WTC11 (cell line): ENCODE measurements at regions not wholly inside any gene's neighbourhood (a gene's known extent, or its start where the extent isn't known, plus 50 kb on each side); places are given as distances from the start of the nearest gene placed in this dataset.
A peak's percentile ranks its signal among the peaks of the same experiment; 100 is the strongest.

ENCODE experiments used
- ATAC-seq: fragments of 200-7000 bp; cut with Tn5 transposase; 2 replicates; pipeline ENCODE4 v1.10.0; 2021; ENCODE audit warnings: mild to moderate bottlenecking, moderate library complexity
- CTCF ChIA-PET: fragments of 300-600 bp; sonication (Branson Sonifier 250); formaldehyde crosslinking; loops from one replicate; lab custom pipeline; 2021; ENCODE audit warnings: antibody characterized with exemption; lab: Charles Lee
- POLR2A ChIA-PET: fragments of 350-600 bp; sonication (Branson Sonifier 250); formaldehyde crosslinking; loops from one replicate; lab custom pipeline; 2021; ENCODE audit warnings: antibody characterized with exemption; lab: Charles Lee
- DNase-seq: peaks from one replicate; pipeline ENCODE4 v3.0.0; 2021; ENCODE audit warnings: low spot score
- H3K27ac Mint-ChIP-seq: 2 replicates; pipeline ENCODE4 v1.8.0; 2021; ENCODE audit warnings: mixed read lengths
- H3K27me3 Mint-ChIP-seq: 2 replicates; pipeline ENCODE4 v1.8.0; 2021; ENCODE audit warnings: low read depth, mild to moderate bottlenecking, moderate library complexity, mixed read lengths
- H3K36me3 Mint-ChIP-seq: 2 replicates; pipeline ENCODE4 v1.8.0; 2021; ENCODE audit warnings: mixed read lengths
- H3K4me1 Mint-ChIP-seq: 2 replicates; pipeline ENCODE4 v1.8.0; 2022; ENCODE audit warnings: mixed read lengths
- H3K4me3 Mint-ChIP-seq: 2 replicates; pipeline ENCODE4 v1.8.0; 2021; ENCODE audit warnings: mild to moderate bottlenecking, moderate library complexity, mixed read lengths
- H3K9me3 Mint-ChIP-seq: 2 replicates; pipeline ENCODE4 v1.8.0; 2021; ENCODE audit warnings: mixed read lengths
- ELF4 ChIP-seq: sonication (generic); formaldehyde crosslinking; IDR thresholded peaks from 2 replicates; pipeline ENCODE4 v1.8.1; 2022; ENCODE audit warnings: low read depth, mild to moderate bottlenecking, moderate library complexity, missing genetic modification reagents
- ETV6 ChIP-seq: sonication (generic); formaldehyde crosslinking; IDR thresholded peaks from 2 replicates; pipeline ENCODE4 v1.8.1; 2022; ENCODE audit warnings: mild to moderate bottlenecking, missing genetic modification reagents
- HMGA2 ChIP-seq: fragments of 250-450 bp; sonication (Bioruptor Pico); IDR thresholded peaks from 2 replicates; pipeline ENCODE4 v1.4.0; 2021; ENCODE audit warnings: mild to moderate bottlenecking, moderate library complexity
- IRF2 ChIP-seq: sonication (generic); formaldehyde crosslinking; IDR thresholded peaks from 2 replicates; pipeline ENCODE4 v1.8.0; 2022; ENCODE audit warnings: low read depth, missing genetic modification reagents, borderline replicate concordance
- JAZF1 ChIP-seq: fragments of 250-450 bp; sonication (Bioruptor Pico); IDR thresholded peaks from 2 replicates; pipeline ENCODE4 v1.9.0; 2021; ENCODE audit warnings: moderate library complexity, mild to moderate bottlenecking, inconsistent platforms
- KAT7 ChIP-seq: sonication (generic); formaldehyde crosslinking; IDR thresholded peaks from 2 replicates; pipeline ENCODE4 v1.8.1; 2023; ENCODE audit warnings: missing genetic modification reagents, mild to moderate bottlenecking, borderline replicate concordance
- NFATC4 ChIP-seq: fragments of 250-450 bp; sonication (Bioruptor Pico); IDR thresholded peaks from 2 replicates; pipeline ENCODE4 v1.9.0; 2021; ENCODE audit warnings: mild to moderate bottlenecking
- NFYB ChIP-seq: sonication (generic); formaldehyde crosslinking; conservative IDR thresholded peaks from 2 replicates; pipeline ENCODE4 v1.8.0; 2022; ENCODE audit warnings: low read depth, missing genetic modification reagents
- SOX15 ChIP-seq: fragments of 250-450 bp; sonication (Bioruptor Pico); IDR thresholded peaks from 2 replicates; pipeline ENCODE4 v1.9.0; 2021; ENCODE audit warnings: mild to moderate bottlenecking
- TCF7 ChIP-seq: sonication (generic); formaldehyde crosslinking; IDR thresholded peaks from 2 replicates; pipeline ENCODE4 v1.8.0; 2022; ENCODE audit warnings: mild to moderate bottlenecking, low read depth, missing genetic modification reagents, moderate library complexity
- TEAD4 ChIP-seq: sonication (generic); formaldehyde crosslinking; IDR thresholded peaks from 2 replicates; pipeline ENCODE4 v1.8.0; 2022; ENCODE audit warnings: mild to moderate bottlenecking, missing genetic modification reagents
- ZNF219 ChIP-seq: sonication (generic); formaldehyde crosslinking; IDR thresholded peaks from 2 replicates; pipeline ENCODE4 v1.8.0; 2023; ENCODE audit warnings: missing genetic modification reagents, mild to moderate bottlenecking, borderline replicate concordance
- ZNF232 ChIP-seq: sonication (generic); formaldehyde crosslinking; IDR thresholded peaks from 2 replicates; pipeline ENCODE4 v1.8.0; 2022; ENCODE audit warnings: mild to moderate bottlenecking, missing genetic modification reagents
- ZNF263 ChIP-seq: sonication (generic); formaldehyde crosslinking; IDR thresholded peaks from 2 replicates; pipeline ENCODE4 v1.8.1; 2022; ENCODE audit warnings: low read depth, mild to moderate bottlenecking, moderate library complexity, missing genetic modification reagents
- ZNF317 ChIP-seq: sonication (generic); formaldehyde crosslinking; IDR thresholded peaks from 2 replicates; pipeline ENCODE4 v1.8.1; 2023; ENCODE audit warnings: low read depth, mild to moderate bottlenecking, moderate library complexity, missing genetic modification reagents, borderline replicate concordance
- ZNF416 ChIP-seq: fragments of 250-450 bp; sonication (Bioruptor Pico); IDR thresholded peaks from 2 replicates; pipeline ENCODE4 v1.9.0; 2021; ENCODE audit warnings: mild to moderate bottlenecking, inconsistent platforms
- TF ChIP-seq, protein P1 (sequence below): sonication (generic); formaldehyde crosslinking; IDR thresholded peaks from 2 replicates; pipeline ENCODE4 v1.8.0; 2023; ENCODE audit warnings: missing genetic modification reagents, mild to moderate bottlenecking, borderline replicate concordance
- TF ChIP-seq, protein P2 (sequence below): sonication (generic); formaldehyde crosslinking; IDR thresholded peaks from 2 replicates; pipeline ENCODE4 v1.8.0; 2022; ENCODE audit warnings: mild to moderate bottlenecking, missing genetic modification reagents
- TF ChIP-seq, protein P3 (sequence below): sonication (generic); formaldehyde crosslinking; conservative IDR thresholded peaks from 2 replicates; pipeline ENCODE4 v1.8.1; 2023; ENCODE audit warnings: mild to moderate bottlenecking, low read depth, missing genetic modification reagents, moderate library complexity
- TF ChIP-seq, protein P4 (sequence below): sonication (generic); formaldehyde crosslinking; IDR thresholded peaks from 2 replicates; pipeline ENCODE4 v1.8.1; 2023; ENCODE audit warnings: mild to moderate bottlenecking, missing genetic modification reagents, moderate library complexity
- TF ChIP-seq, protein P5 (sequence below): sonication (generic); formaldehyde crosslinking; IDR thresholded peaks from 2 replicates; pipeline ENCODE4 v1.8.1; 2023; ENCODE audit warnings: mild to moderate bottlenecking, missing genetic modification reagents, moderate library complexity
- TF ChIP-seq, protein P6 (sequence below): sonication (generic); formaldehyde crosslinking; IDR thresholded peaks from 2 replicates; pipeline ENCODE4 v1.8.0; 2022; ENCODE audit warnings: mild to moderate bottlenecking, missing genetic modification reagents
- TF ChIP-seq, protein P7 (sequence below): sonication (generic); formaldehyde crosslinking; conservative IDR thresholded peaks from 2 replicates; pipeline ENCODE4 v1.8.1; 2022; ENCODE audit warnings: mild to moderate bottlenecking, missing genetic modification reagents
- TF ChIP-seq, protein P8 (sequence below): sonication (generic); formaldehyde crosslinking; IDR thresholded peaks from 2 replicates; pipeline ENCODE4 v1.8.1; 2022; ENCODE audit warnings: mild to moderate bottlenecking, missing genetic modification reagents, moderate library complexity, borderline replicate concordance

DNA sequence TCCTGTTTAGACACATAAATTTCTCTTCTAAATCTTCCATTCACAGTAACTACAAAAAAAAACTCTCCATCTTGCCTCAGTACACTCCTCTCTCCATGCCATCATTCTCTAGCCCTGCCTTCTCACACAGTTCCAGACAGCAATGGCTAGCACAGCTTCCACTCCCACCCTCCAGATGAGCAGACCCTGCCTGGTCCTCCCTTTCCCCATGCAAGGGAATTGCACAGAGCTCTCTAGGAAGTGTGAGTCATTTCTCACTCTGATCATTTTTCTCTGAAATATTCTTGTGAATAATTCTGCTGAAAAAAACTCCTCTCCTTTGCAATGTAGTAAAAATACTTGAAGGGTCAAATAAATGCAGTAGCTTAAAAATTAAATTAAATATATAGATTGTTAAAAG, 170.6 kb downstream of the BMP4 start (continued):
- TF ChIP-seq, protein P1, sequence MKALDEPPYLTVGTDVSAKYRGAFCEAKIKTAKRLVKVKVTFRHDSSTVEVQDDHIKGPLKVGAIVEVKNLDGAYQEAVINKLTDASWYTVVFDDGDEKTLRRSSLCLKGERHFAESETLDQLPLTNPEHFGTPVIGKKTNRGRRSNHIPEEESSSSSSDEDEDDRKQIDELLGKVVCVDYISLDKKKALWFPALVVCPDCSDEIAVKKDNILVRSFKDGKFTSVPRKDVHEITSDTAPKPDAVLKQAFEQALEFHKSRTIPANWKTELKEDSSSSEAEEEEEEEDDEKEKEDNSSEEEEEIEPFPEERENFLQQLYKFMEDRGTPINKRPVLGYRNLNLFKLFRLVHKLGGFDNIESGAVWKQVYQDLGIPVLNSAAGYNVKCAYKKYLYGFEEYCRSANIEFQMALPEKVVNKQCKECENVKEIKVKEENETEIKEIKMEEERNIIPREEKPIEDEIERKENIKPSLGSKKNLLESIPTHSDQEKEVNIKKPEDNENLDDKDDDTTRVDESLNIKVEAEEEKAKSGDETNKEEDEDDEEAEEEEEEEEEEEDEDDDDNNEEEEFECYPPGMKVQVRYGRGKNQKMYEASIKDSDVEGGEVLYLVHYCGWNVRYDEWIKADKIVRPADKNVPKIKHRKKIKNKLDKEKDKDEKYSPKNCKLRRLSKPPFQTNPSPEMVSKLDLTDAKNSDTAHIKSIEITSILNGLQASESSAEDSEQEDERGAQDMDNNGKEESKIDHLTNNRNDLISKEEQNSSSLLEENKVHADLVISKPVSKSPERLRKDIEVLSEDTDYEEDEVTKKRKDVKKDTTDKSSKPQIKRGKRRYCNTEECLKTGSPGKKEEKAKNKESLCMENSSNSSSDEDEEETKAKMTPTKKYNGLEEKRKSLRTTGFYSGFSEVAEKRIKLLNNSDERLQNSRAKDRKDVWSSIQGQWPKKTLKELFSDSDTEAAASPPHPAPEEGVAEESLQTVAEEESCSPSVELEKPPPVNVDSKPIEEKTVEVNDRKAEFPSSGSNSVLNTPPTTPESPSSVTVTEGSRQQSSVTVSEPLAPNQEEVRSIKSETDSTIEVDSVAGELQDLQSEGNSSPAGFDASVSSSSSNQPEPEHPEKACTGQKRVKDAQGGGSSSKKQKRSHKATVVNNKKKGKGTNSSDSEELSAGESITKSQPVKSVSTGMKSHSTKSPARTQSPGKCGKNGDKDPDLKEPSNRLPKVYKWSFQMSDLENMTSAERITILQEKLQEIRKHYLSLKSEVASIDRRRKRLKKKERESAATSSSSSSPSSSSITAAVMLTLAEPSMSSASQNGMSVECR (CRISPR knock-in tag) = no peak
- TF ChIP-seq ELF4 (CRISPR knock-in tag) (no peak), SOX15 (CRISPR knock-in tag) (no peak), TEAD4 (CRISPR knock-in tag) (no peak)

DNA sequence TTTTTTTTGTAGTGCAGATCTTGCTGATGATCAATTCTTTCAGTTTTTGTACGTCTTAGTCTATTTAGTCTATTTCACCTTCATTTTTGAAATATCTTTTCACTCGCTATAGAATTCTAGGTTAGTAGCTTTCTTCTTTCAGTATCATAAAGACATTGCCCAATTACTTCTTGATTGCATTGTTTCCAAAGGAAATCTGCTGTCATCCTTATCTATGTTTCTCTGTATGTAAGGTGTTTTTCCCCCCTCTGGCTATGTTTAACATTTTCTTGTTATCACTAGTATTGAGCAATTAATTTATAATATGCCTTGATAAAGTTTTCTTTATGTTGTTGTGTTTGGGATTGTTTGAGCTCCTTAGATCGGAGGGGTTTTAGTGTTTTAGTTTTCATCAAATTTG, 171.9 kb downstream of the BMP4 start:
- CTCF ChIA-PET = no interaction called here

DNA sequence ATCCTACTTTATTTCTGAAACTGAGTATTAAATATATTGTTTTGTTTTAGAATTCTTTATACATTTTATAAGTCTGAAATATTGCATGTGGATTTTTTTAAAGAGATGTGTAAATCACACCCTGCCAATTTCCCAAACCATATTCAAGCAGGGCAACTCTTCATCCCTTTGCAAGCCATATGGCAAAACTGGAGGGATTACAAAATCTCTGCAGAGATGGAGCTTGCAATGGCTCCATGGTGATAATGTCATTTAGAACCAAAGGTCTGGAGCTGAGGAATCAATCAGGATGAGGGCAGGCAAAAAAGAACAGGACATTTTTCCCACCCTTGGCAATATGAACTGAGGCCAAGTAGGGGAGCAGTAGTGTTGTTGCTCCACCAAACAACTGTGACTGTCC, 173.4 kb downstream of the BMP4 start:
- POLR2A ChIA-PET = no interaction called here

More for the DNA sequence above, 171.9 kb downstream of the BMP4 start:
- POLR2A ChIA-PET = no interaction called here
- ATAC-seq (no peak), DNase-seq (no peak)
- no peak for TF ChIP-seq SOX15 (CRISPR knock-in tag)
- peak; percentile 91 for TF ChIP-seq ZNF317 (CRISPR knock-in tag)
- TF ChIP-seq, protein P2, sequence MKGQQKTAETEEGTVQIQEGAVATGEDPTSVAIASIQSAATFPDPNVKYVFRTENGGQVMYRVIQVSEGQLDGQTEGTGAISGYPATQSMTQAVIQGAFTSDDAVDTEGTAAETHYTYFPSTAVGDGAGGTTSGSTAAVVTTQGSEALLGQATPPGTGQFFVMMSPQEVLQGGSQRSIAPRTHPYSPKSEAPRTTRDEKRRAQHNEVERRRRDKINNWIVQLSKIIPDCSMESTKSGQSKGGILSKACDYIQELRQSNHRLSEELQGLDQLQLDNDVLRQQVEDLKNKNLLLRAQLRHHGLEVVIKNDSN = no peak
- TF ChIP-seq HMGA2 (CRISPR knock-in tag) = no peak
- Mint-ChIP-seq H3K4me1 (peaks cover 4% of the 10 kb centered on the region; the same call in 1 of the 2 replicates), H3K27ac (no peak overlapping the region), H3K9me3 (peaks cover 22% of the 10 kb centered on the region), H3K36me3 (peaks cover 6% of the 10 kb centered on the region), H3K4me3 (no peak overlapping the region), H3K27me3 (no peaks in the 10 kb centered on the region)

More for the DNA sequence above, 173.4 kb downstream of the BMP4 start:
- TF ChIP-seq ELF4 (CRISPR knock-in tag) (no peak), NFYB (no peak), ZNF416 (CRISPR knock-in tag) (no peak), KAT7 (no peak), TCF7 (CRISPR knock-in tag) (no peak), ETV6 (CRISPR knock-in tag) (no peak), IRF2 (CRISPR knock-in tag) (no peak), ZNF219 (CRISPR knock-in tag) (no peak), ZNF263 (no peak), JAZF1 (CRISPR knock-in tag) (no peak), ZNF232 (CRISPR knock-in tag) (no peak), NFATC4 (no peak)
- TF ChIP-seq, protein P3, sequence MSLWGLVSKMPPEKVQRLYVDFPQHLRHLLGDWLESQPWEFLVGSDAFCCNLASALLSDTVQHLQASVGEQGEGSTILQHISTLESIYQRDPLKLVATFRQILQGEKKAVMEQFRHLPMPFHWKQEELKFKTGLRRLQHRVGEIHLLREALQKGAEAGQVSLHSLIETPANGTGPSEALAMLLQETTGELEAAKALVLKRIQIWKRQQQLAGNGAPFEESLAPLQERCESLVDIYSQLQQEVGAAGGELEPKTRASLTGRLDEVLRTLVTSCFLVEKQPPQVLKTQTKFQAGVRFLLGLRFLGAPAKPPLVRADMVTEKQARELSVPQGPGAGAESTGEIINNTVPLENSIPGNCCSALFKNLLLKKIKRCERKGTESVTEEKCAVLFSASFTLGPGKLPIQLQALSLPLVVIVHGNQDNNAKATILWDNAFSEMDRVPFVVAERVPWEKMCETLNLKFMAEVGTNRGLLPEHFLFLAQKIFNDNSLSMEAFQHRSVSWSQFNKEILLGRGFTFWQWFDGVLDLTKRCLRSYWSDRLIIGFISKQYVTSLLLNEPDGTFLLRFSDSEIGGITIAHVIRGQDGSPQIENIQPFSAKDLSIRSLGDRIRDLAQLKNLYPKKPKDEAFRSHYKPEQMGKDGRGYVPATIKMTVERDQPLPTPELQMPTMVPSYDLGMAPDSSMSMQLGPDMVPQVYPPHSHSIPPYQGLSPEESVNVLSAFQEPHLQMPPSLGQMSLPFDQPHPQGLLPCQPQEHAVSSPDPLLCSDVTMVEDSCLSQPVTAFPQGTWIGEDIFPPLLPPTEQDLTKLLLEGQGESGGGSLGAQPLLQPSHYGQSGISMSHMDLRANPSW (CRISPR knock-in tag) = no peak
- TF ChIP-seq, protein P4, sequence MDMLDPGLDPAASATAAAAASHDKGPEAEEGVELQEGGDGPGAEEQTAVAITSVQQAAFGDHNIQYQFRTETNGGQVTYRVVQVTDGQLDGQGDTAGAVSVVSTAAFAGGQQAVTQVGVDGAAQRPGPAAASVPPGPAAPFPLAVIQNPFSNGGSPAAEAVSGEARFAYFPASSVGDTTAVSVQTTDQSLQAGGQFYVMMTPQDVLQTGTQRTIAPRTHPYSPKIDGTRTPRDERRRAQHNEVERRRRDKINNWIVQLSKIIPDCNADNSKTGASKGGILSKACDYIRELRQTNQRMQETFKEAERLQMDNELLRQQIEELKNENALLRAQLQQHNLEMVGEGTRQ (CRISPR knock-in tag) = no peak
- TF ChIP-seq, protein P5, sequence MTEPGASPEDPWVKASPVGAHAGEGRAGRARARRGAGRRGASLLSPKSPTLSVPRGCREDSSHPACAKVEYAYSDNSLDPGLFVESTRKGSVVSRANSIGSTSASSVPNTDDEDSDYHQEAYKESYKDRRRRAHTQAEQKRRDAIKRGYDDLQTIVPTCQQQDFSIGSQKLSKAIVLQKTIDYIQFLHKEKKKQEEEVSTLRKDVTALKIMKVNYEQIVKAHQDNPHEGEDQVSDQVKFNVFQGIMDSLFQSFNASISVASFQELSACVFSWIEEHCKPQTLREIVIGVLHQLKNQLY (CRISPR knock-in tag) = no peak
- TF ChIP-seq, protein P6, sequence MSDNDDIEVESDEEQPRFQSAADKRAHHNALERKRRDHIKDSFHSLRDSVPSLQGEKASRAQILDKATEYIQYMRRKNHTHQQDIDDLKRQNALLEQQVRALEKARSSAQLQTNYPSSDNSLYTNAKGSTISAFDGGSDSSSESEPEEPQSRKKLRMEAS (CRISPR knock-in tag) = no peak
- TF ChIP-seq, protein P7, sequence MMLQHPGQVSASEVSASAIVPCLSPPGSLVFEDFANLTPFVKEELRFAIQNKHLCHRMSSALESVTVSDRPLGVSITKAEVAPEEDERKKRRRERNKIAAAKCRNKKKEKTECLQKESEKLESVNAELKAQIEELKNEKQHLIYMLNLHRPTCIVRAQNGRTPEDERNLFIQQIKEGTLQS = no peak
- TF ChIP-seq, protein P8, sequence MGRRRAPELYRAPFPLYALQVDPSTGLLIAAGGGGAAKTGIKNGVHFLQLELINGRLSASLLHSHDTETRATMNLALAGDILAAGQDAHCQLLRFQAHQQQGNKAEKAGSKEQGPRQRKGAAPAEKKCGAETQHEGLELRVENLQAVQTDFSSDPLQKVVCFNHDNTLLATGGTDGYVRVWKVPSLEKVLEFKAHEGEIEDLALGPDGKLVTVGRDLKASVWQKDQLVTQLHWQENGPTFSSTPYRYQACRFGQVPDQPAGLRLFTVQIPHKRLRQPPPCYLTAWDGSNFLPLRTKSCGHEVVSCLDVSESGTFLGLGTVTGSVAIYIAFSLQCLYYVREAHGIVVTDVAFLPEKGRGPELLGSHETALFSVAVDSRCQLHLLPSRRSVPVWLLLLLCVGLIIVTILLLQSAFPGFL (CRISPR knock-in tag) = no peak
- H3K27me3 Mint-ChIP-seq = no peaks in the 10 kb centered on the region
- peaks cover 6% of the 10 kb centered on the region for H3K36me3 Mint-ChIP-seq
- no peak overlapping the region for H3K27ac Mint-ChIP-seq
- H3K9me3 Mint-ChIP-seq = peaks cover 22% of the 10 kb centered on the region
- ATAC-seq = no peak
- no peak for DNase-seq
- H3K4me1 Mint-ChIP-seq = peaks cover under 1% of the 10 kb centered on the region; the same call in 1 of the 2 replicates
- H3K4me3 Mint-ChIP-seq = no peak overlapping the region
- CTCF ChIA-PET = no interaction called here
